PC-3 (cell line): ENCODE measurements at regions not wholly inside any gene's neighbourhood (a gene's known extent, or its start where the extent isn't known, plus 50 kb on each side); places are given as distances from the start of the nearest gene placed in this dataset.

Source experiments
- ATAC-seq: fragments of 200-7000 bp; cut with Tn5 transposase; 2 replicates; pipeline ENCODE4 v1.9.1; 2020; ENCODE audit warnings: mild to moderate bottlenecking, moderate library complexity
- BruUV-seq: library from RNA; stranded (reverse); fragments of 400-500 nt; replicated peaks from 2 replicates; lab custom pipeline; 2021; lab: Mats Ljungman, UMichigan
- CTCF ChIA-PET: fragments of 300-600 bp; sonication (Branson Sonifier 250); formaldehyde crosslinking; loops from one replicate; lab custom pipeline; 2022; ENCODE audit warnings: antibody characterized with exemption; lab: Charles Lee
- POLR2A ChIA-PET: fragments of 300-600 bp; sonication (Branson Sonifier 250); formaldehyde crosslinking; loops from one replicate; lab custom pipeline; 2022; ENCODE audit warnings: antibody characterized with exemption; ENCODE audit not compliant: unreplicated experiment; lab: Charles Lee
- DNase-seq: peaks from one replicate; pipeline ENCODE4 v3.0.0-alpha.2; 2015
- H2AFZ ChIP-seq: fragments of 300-600 bp; sonication (generic); 2 replicates; pipeline ENCODE4 v1.6.0; 2016; ENCODE audit warnings: antibody characterized with exemption, low read length
- H3F3A ChIP-seq: fragments of 300-600 bp; sonication (generic); one replicate; pipeline ENCODE4 v1.6.0; 2017; ENCODE audit warnings: antibody characterized with exemption, low read length, control low read depth, mild to moderate bottlenecking; ENCODE audit not compliant: unreplicated experiment
- H3K27ac ChIP-seq: fragments of 300-600 bp; sonication (generic); 2 replicates; pipeline ENCODE4 v1.5.1; 2016; ENCODE audit warnings: mild to moderate bottlenecking, low read length
- H3K27me3 ChIP-seq: fragments of 300-600 bp; sonication (generic); 2 replicates; pipeline ENCODE4 v1.6.1; 2016; ENCODE audit warnings: low read length, mixed read lengths
- H3K36me3 ChIP-seq: fragments of 300-600 bp; sonication (generic); 2 replicates; pipeline ENCODE4 v1.6.1; 2016; ENCODE audit warnings: low read depth, mixed run types, low read length, mixed read lengths
- H3K4me1 ChIP-seq: fragments of 300-600 bp; sonication (generic); 2 replicates; pipeline ENCODE4 v1.5.1; 2016; ENCODE audit warnings: low read length; ENCODE audit not compliant: insufficient read depth
- H3K4me2 ChIP-seq: fragments of 300-600 bp; sonication (generic); 2 replicates; pipeline ENCODE4 v1.6.0; 2016; ENCODE audit warnings: low read length
- H3K4me3 ChIP-seq: fragments of 300-600 bp; sonication (generic); 2 replicates; pipeline ENCODE4 v1.5.1; 2016; ENCODE audit warnings: mild to moderate bottlenecking, low read length, mixed read lengths
- H3K79me2 ChIP-seq: fragments of 300-600 bp; sonication (generic); 2 replicates; pipeline ENCODE4 v1.6.1; 2017; ENCODE audit warnings: low read length, mixed read lengths
- H3K9ac ChIP-seq: fragments of 300-600 bp; sonication (generic); 2 replicates; pipeline ENCODE4 v1.6.0; 2016; ENCODE audit warnings: mild to moderate bottlenecking, low read length
- H3K9me2 ChIP-seq: fragments of 300-600 bp; sonication (generic); replicated peaks from 2 replicates; pipeline ENCODE4 v1.6.1; 2016; ENCODE audit warnings: mixed run types, low read length, mixed read lengths
- H3K9me3 ChIP-seq: fragments of 300-600 bp; sonication (generic); 2 replicates; pipeline ENCODE4 v1.6.1; 2016; ENCODE audit warnings: low read length, mixed read lengths
- H4K20me1 ChIP-seq: fragments of 300-600 bp; sonication (generic); 2 replicates; pipeline ENCODE4 v1.6.1; 2016; ENCODE audit warnings: low read length, mixed read lengths
- EZH2 ChIP-seq: fragments of 300-600 bp; sonication (generic); IDR thresholded peaks from one replicate; pipeline ENCODE4 v1.6.1; 2017; ENCODE audit warnings: antibody characterized with exemption, mild to moderate bottlenecking, low read length; ENCODE audit not compliant: unreplicated experiment
- EZH2phosphoT487 ChIP-seq: fragments of 300-600 bp; sonication (generic); IDR thresholded peaks from 2 replicates; pipeline ENCODE4 v1.6.1; 2018; ENCODE audit warnings: mild to moderate bottlenecking, antibody characterized with exemption, low read length, borderline replicate concordance
- intact Hi-C: fragments of 100-400 bp; cut with micrococcal nuclease; formaldehyde crosslinking; loops from 2 replicates; pipeline ENCODE4 v1.9.0; 2023
- TF ChIP-seq, protein P1 (sequence below): fragments of 300-600 bp; sonication (generic); conservative IDR thresholded peaks from 2 replicates; pipeline ENCODE4 v1.5.1; 2017; ENCODE audit warnings: antibody characterized with exemption, low read depth, mild to moderate bottlenecking, low read length

- ATAC-seq (no peak), DNase-seq (no peak)
- Histone ChIP-seq H2AFZ (no peak overlapping the region), H3K9ac (no peak overlapping the region), H3K27me3 (peaks cover 49% of the 10 kb centered on the region), H3K9me2 (no peaks in the 10 kb centered on the region), H3F3A (no peaks in the 10 kb centered on the region), H3K27ac (no peak overlapping the region), H4K20me1 (no peaks in the 10 kb centered on the region), H3K4me3 (no peak overlapping the region), H3K4me2 (no peak overlapping the region), H3K36me3 (no peaks in the 10 kb centered on the region), H3K4me1 (no peaks in the 10 kb centered on the region), H3K9me3 (no peaks in the 10 kb centered on the region), H3K79me2 (no peaks in the 10 kb centered on the region)
- intact Hi-C loops, result no loop called here
- POLR2A ChIA-PET, result no interaction called here
- TF ChIP-seq, protein P1, sequence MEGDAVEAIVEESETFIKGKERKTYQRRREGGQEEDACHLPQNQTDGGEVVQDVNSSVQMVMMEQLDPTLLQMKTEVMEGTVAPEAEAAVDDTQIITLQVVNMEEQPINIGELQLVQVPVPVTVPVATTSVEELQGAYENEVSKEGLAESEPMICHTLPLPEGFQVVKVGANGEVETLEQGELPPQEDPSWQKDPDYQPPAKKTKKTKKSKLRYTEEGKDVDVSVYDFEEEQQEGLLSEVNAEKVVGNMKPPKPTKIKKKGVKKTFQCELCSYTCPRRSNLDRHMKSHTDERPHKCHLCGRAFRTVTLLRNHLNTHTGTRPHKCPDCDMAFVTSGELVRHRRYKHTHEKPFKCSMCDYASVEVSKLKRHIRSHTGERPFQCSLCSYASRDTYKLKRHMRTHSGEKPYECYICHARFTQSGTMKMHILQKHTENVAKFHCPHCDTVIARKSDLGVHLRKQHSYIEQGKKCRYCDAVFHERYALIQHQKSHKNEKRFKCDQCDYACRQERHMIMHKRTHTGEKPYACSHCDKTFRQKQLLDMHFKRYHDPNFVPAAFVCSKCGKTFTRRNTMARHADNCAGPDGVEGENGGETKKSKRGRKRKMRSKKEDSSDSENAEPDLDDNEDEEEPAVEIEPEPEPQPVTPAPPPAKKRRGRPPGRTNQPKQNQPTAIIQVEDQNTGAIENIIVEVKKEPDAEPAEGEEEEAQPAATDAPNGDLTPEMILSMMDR, result no peak
- TF ChIP-seq EZH2, result no peak
- TF ChIP-seq EZH2phosphoT487, result no peak
- CTCF ChIA-PET, result no interaction called here
- BruUV-seq, result no TSS peak
These were observed 100.1 kb downstream of the ICOS start for GRCh38 chr2:204036706-204037105.

DNA sequence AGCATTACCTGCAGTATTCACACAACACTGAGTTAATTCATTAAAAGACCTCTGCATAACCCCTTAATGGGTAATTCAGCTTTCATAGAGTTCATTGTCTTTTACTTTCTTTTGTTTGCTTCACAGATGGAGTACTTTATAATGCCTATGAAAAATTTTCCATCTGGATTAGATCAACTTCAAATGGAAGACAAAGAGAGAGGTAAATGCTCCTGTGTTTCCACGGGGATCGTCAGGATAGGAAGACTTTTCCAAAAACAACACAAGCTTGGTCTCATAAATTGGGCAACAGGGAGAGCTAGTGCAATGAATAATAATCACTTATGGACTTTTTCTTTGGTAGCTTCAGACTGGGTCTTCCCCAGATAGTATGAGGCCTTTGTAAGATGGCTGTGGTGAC is 100.7 kb downstream of the ICOS start:
- ChIA-PET POLR2A (no interaction called here), CTCF (no interaction called here)
- no peak overlapping the region for H3K27ac ChIP-seq
- TF ChIP-seq EZH2phosphoT487, result no peak
- TF ChIP-seq, protein P1, result no peak
- TF ChIP-seq EZH2, result no peak
- BruUV-seq, result no TSS peak
- H3K79me2 ChIP-seq, result no peaks in the 10 kb centered on the region
- no peak overlapping the region for H2AFZ ChIP-seq
- no peaks in the 10 kb centered on the region for H3K4me1 ChIP-seq
- no peaks in the 10 kb centered on the region for H3F3A ChIP-seq
- H3K4me2 ChIP-seq, result no peak overlapping the region
- no peaks in the 10 kb centered on the region for H3K36me3 ChIP-seq
- DNase-seq (no peak), ATAC-seq (no peak)
- H3K27me3 ChIP-seq, result peaks cover 45% of the 10 kb centered on the region
- H3K9ac ChIP-seq, result no peak overlapping the region
- no peaks in the 10 kb centered on the region for H3K9me2 ChIP-seq
- intact Hi-C loops, result no loop called here
- no peak overlapping the region for H3K4me3 ChIP-seq
- no peaks in the 10 kb centered on the region for H4K20me1 ChIP-seq
- H3K9me3 ChIP-seq, result no peaks in the 10 kb centered on the region

DNA sequence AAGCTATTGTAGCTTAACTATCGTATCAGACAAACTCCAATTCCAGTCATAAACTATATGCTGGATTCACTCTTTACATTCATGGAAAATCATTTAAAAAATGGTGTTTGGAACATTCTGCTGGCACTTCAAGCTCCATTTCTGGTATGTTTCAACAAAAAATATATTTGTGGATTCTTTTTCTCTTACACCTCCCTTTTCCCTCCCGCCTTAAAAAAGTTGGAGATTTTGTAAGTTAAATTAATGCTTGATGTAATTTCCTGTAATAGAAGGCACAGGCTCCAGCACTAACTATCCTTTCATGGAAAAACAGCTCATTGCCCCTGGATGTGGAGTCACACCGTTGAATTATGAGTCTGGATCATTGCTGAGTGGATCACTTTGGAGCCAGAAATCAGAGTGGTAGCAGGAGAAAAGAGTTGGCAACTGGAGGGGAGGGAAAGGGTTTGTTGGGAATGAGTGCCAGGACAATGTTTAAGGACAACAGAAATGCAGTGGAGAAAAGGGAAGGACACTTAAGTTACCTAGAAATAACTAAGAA is 102.8 kb downstream of the ICOS start:
- H3K27ac ChIP-seq, result no peak overlapping the region
- no peaks in the 10 kb centered on the region for H3K9me3 ChIP-seq
- H3K9ac ChIP-seq, result no peak overlapping the region
- CTCF ChIA-PET, result no interaction called here
- H3K4me3 ChIP-seq, result no peak overlapping the region
- H3K27me3 ChIP-seq, result peaks cover 39% of the 10 kb centered on the region
- no peaks in the 10 kb centered on the region for H3K9me2 ChIP-seq
- H2AFZ ChIP-seq, result no peak overlapping the region
- DNase-seq, result no peak
- no peaks in the 10 kb centered on the region for H3K36me3 ChIP-seq
- H3F3A ChIP-seq, result no peaks in the 10 kb centered on the region
- no TSS peak for BruUV-seq
- no peaks in the 10 kb centered on the region for H3K79me2 ChIP-seq
- intact Hi-C loops, result no loop called here
- no peak overlapping the region for H3K4me2 ChIP-seq
- no peak for ATAC-seq
- POLR2A ChIA-PET, result no interaction called here
- TF ChIP-seq EZH2phosphoT487 (no peak), EZH2 (no peak)
- TF ChIP-seq, protein P1, result no peak
- H4K20me1 ChIP-seq, result no peaks in the 10 kb centered on the region
- no peaks in the 10 kb centered on the region for H3K4me1 ChIP-seq
